ENCODE measurements at regions not wholly inside any gene's neighbourhood (a gene's known extent, or its start where the extent isn't known, plus 50 kb on each side); places are given as distances from the start of the nearest gene placed in this dataset.

DNA sequence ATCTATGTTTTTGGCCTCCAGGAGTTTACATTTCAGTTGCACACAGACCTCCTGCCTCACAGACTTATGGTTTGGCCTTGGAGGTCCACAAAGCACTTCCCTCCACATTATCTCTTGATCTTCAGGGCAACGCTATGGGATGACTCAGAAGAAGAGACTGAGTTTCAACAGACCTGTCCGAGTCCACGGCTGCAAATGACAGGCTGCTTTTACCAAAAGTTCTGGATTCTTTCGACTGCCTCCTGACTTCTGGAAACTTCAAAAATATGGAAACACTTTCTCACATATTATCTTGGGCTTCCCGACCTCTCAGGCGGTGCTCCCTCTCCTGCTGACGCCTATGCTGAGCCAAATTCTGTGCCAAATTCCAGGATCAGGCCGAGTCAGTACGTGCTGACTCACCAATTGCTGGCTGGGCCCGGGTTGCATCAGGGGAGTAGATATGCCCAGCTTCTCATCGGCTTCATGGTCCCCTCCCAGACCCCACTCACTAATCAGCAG, 190.2 kb downstream of the BMP7 start:
- no peaks in the 10 kb centered on the region for H4K20me1 ChIP-seq (ENCODE audit: insufficient read depth)
- no peaks in the 10 kb centered on the region for H3K9me2 ChIP-seq (ENCODE audit: insufficient read depth, low read length)
- no peaks in the 10 kb centered on the region for H3F3A ChIP-seq (ENCODE audit: insufficient read depth, low read length, poor library complexity, severe bottlenecking)
- no peak overlapping the region for H3K4me3 ChIP-seq (ENCODE audit: low read length)
- TF ChIP-seq SMC3 (conservative IDR thresholded peaks at IDR 0.05; ENCODE audit: poor library complexity) = no peak
- TF ChIP-seq TAF1 (IDR thresholded peaks at IDR 0.05; ENCODE audit: low read depth) = no peak
- TF ChIP-seq RAD21 (conservative IDR thresholded peaks at IDR 0.05) = no peak
- TF ChIP-seq EP300 (conservative IDR thresholded peaks at IDR 0.05; ENCODE audit: poor library complexity, severe bottlenecking) = no peak
- TF ChIP-seq, protein P1, sequence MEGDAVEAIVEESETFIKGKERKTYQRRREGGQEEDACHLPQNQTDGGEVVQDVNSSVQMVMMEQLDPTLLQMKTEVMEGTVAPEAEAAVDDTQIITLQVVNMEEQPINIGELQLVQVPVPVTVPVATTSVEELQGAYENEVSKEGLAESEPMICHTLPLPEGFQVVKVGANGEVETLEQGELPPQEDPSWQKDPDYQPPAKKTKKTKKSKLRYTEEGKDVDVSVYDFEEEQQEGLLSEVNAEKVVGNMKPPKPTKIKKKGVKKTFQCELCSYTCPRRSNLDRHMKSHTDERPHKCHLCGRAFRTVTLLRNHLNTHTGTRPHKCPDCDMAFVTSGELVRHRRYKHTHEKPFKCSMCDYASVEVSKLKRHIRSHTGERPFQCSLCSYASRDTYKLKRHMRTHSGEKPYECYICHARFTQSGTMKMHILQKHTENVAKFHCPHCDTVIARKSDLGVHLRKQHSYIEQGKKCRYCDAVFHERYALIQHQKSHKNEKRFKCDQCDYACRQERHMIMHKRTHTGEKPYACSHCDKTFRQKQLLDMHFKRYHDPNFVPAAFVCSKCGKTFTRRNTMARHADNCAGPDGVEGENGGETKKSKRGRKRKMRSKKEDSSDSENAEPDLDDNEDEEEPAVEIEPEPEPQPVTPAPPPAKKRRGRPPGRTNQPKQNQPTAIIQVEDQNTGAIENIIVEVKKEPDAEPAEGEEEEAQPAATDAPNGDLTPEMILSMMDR (IDR thresholded peaks at IDR 0.05; ENCODE audit: poor library complexity, severe bottlenecking) = no peak
- no peak for TF ChIP-seq EZH2 (IDR thresholded peaks at IDR 0.05; ENCODE audit: borderline replicate concordance, insufficient read depth, low read length, poor library complexity, severe bottlenecking)
- TF ChIP-seq POLR2AphosphoS5 (IDR thresholded peaks at IDR 0.05) = no peak
- TF ChIP-seq MXI1 (conservative IDR thresholded peaks at IDR 0.05; ENCODE audit: poor library complexity, severe bottlenecking) = no peak
- TF ChIP-seq, protein P2, sequence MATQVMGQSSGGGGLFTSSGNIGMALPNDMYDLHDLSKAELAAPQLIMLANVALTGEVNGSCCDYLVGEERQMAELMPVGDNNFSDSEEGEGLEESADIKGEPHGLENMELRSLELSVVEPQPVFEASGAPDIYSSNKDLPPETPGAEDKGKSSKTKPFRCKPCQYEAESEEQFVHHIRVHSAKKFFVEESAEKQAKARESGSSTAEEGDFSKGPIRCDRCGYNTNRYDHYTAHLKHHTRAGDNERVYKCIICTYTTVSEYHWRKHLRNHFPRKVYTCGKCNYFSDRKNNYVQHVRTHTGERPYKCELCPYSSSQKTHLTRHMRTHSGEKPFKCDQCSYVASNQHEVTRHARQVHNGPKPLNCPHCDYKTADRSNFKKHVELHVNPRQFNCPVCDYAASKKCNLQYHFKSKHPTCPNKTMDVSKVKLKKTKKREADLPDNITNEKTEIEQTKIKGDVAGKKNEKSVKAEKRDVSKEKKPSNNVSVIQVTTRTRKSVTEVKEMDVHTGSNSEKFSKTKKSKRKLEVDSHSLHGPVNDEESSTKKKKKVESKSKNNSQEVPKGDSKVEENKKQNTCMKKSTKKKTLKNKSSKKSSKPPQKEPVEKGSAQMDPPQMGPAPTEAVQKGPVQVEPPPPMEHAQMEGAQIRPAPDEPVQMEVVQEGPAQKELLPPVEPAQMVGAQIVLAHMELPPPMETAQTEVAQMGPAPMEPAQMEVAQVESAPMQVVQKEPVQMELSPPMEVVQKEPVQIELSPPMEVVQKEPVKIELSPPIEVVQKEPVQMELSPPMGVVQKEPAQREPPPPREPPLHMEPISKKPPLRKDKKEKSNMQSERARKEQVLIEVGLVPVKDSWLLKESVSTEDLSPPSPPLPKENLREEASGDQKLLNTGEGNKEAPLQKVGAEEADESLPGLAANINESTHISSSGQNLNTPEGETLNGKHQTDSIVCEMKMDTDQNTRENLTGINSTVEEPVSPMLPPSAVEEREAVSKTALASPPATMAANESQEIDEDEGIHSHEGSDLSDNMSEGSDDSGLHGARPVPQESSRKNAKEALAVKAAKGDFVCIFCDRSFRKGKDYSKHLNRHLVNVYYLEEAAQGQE (IDR thresholded peaks at IDR 0.05; ENCODE audit: borderline replicate concordance) = no peak
- H3K79me2 ChIP-seq (replicated peaks; ENCODE audit: insufficient read depth, low read length) = no peaks in the 10 kb centered on the region
- H3K27ac ChIP-seq (ENCODE audit: low read length) = no peak overlapping the region
- H3K9me3 ChIP-seq (ENCODE audit: low read length) = peaks cover 3% of the 10 kb centered on the region
- H3K9ac ChIP-seq (ENCODE audit: low read length) = no peak overlapping the region
- H3K4me2 ChIP-seq (ENCODE audit: low read length) = no peak overlapping the region
- no peaks in the 10 kb centered on the region for H3K36me3 ChIP-seq (ENCODE audit: insufficient read depth, low read length)
- H3K27me3 ChIP-seq (ENCODE audit: insufficient read depth, low read depth, low read length) = peaks cover 5% of the 10 kb centered on the region
- H2AFZ ChIP-seq (ENCODE audit: low read depth, low read length) = no peak overlapping the region

DNA sequence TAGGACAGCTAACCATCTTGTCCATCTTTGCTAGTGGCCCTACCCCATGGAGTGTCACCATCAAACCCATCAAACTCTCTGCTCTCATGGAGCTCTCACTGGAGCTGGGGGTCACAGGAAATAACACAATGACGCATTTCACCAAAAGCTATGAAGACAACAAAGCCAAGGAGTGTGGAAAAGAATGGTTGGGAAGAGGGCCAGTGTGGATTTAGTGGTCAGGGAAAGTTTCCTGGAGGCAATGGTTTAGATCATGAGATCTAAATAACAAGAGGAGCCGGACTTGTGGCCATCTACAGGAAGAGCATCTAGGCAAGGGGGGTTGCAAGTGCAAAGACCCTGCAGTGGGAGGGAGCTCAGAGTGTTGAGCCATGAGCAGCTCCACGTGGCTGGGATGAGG, 189.5 kb downstream of the BMP7 start:
- H3K27ac ChIP-seq (ENCODE audit: low read length) = no peak overlapping the region
- peaks cover 5% of the 10 kb centered on the region for H3K27me3 ChIP-seq (ENCODE audit: insufficient read depth, low read depth, low read length)
- H3K9me2 ChIP-seq (ENCODE audit: insufficient read depth, low read length) = no peaks in the 10 kb centered on the region
- H3K9ac ChIP-seq (ENCODE audit: low read length) = no peak overlapping the region
- H3K36me3 ChIP-seq (ENCODE audit: insufficient read depth, low read length) = no peaks in the 10 kb centered on the region
- no peak overlapping the region for H2AFZ ChIP-seq (ENCODE audit: low read depth, low read length)
- H3F3A ChIP-seq (ENCODE audit: insufficient read depth, low read length, poor library complexity, severe bottlenecking) = no peaks in the 10 kb centered on the region
- H4K20me1 ChIP-seq (ENCODE audit: insufficient read depth) = no peaks in the 10 kb centered on the region
- H3K4me2 ChIP-seq (ENCODE audit: low read length) = no peak overlapping the region
- no peak for TF ChIP-seq EZH2 (IDR thresholded peaks at IDR 0.05; ENCODE audit: borderline replicate concordance, insufficient read depth, low read length, poor library complexity, severe bottlenecking)
- TF ChIP-seq RAD21 (conservative IDR thresholded peaks at IDR 0.05) = no peak
- no peak for TF ChIP-seq TAF1 (IDR thresholded peaks at IDR 0.05; ENCODE audit: low read depth)
- TF ChIP-seq, protein P1 (IDR thresholded peaks at IDR 0.05; ENCODE audit: poor library complexity, severe bottlenecking) = no peak
- no peak for TF ChIP-seq POLR2AphosphoS5 (IDR thresholded peaks at IDR 0.05)
- TF ChIP-seq EP300 (conservative IDR thresholded peaks at IDR 0.05; ENCODE audit: poor library complexity, severe bottlenecking) = no peak
- no peak for TF ChIP-seq SMC3 (conservative IDR thresholded peaks at IDR 0.05; ENCODE audit: poor library complexity)
- TF ChIP-seq MXI1 (conservative IDR thresholded peaks at IDR 0.05; ENCODE audit: poor library complexity, severe bottlenecking) = no peak
- TF ChIP-seq, protein P2 (IDR thresholded peaks at IDR 0.05; ENCODE audit: borderline replicate concordance) = no peak
- no peaks in the 10 kb centered on the region for H3K79me2 ChIP-seq (replicated peaks; ENCODE audit: insufficient read depth, low read length)
- H3K9me3 ChIP-seq (ENCODE audit: low read length) = peaks cover 3% of the 10 kb centered on the region
- H3K4me3 ChIP-seq (ENCODE audit: low read length) = no peak overlapping the region
